ENCODE measurements at regions not wholly inside any gene's neighbourhood (a gene's known extent, or its start where the extent isn't known, plus 50 kb on each side); places are given as distances from the start of the nearest gene placed in this dataset.

GRCh38 chr2:59540864-59541263, 1012.6 kb downstream of the BCL11A start:
- intact Hi-C loops (cut with micrococcal nuclease) = no loop called here

GRCh38 chr2:59538398-59538911, 1015.0 kb downstream of the BCL11A start:
- intact Hi-C loops (cut with micrococcal nuclease) = no loop called here
- ChIA-PET CTCF (no interaction called here), POLR2A (no interaction called here)
- Histone ChIP-seq H3K79me2 (ENCODE audit: control insufficient read depth, insufficient read depth, low read length) (no peaks in the 10 kb centered on the region), H3K4me3 (ENCODE audit: control extremely low read depth in 1 of 5, extremely low read depth in 1 of 5, insufficient read depth in 1 of 5, low read depth in 2 of 5, low read length in 4 of 5) (no peak overlapping the region), H3K4me1 (ENCODE audit: control insufficient read depth in 2 of 2, insufficient read depth in 2 of 2, low read length in 2 of 2) (no peaks in the 10 kb centered on the region), H3K27ac (ENCODE audit: low read length in 2 of 2) (no peak overlapping the region), H2AFZ (ENCODE audit: insufficient read depth, low read depth, low read length, poor library complexity, severe bottlenecking) (no peak overlapping the region), H3K9me3 (ENCODE audit: control extremely low read depth in 1 of 3, control insufficient read depth in 2 of 3, insufficient read depth in 1 of 3, low read length in 2 of 3) (peaks cover 0 to 1% (median 0%) of the 10 kb centered on the region in 3 donors), H3K9ac (ENCODE audit: low read length) (no peak overlapping the region), H3K36me3 (replicated peaks in 1 of 2; ENCODE audit: control extremely low read depth in 1 of 2, control insufficient read depth in 1 of 2, extremely low read depth in 1 of 2, insufficient read depth in 2 of 2, low read length in 1 of 2) (no peaks in the 10 kb centered on the region), H3K27me3 (replicated peaks in 1 of 4; ENCODE audit: control extremely low read depth in 1 of 4, control insufficient read depth in 3 of 4, insufficient read depth in 4 of 4, low read length in 3 of 4) (peaks cover 0 to 2% (median 0%) of the 10 kb centered on the region in 4 experiments), H4K20me1 (ENCODE audit: control insufficient read depth, insufficient read depth, low read length, poor library complexity, severe bottlenecking) (no peaks in the 10 kb centered on the region), H3K4me2 (replicated peaks; ENCODE audit: low read depth, low read length, poor library complexity, severe bottlenecking) (no peak overlapping the region)
- Mint-ChIP-seq H3K4me1 (no peaks in the 10 kb centered on the region), H3K27ac (no peak overlapping the region), H3K9me3 (ENCODE audit: insufficient read depth) (no peaks in the 10 kb centered on the region), H3K4me3 (no peak overlapping the region), H3K27me3 (peaks cover 3% of the 10 kb centered on the region)
- no peak for DNase-seq
- 100% methylated on average over 1 of the region's 2 CpGs for WGBS (ENCODE audit: insufficient coverage)
- no peak for ATAC-seq (ENCODE audit: low read depth)
- no peak for TF ChIP-seq CTCF (IDR thresholded peaks at IDR 0.05)
- TF ChIP-seq EZH2 (IDR thresholded peaks at IDR 0.05; ENCODE audit: borderline replicate concordance, insufficient read depth, low read depth, low read length, poor library complexity, severe bottlenecking) = no peak

More at GRCh38 chr2:59540864-59541263, 1012.6 kb downstream of the BCL11A start:
- 57% methylated on average over 3 of the region's 4 CpGs for WGBS (ENCODE audit: insufficient coverage)
- Histone ChIP-seq H3K27ac (ENCODE audit: low read length in 2 of 2) (no peak overlapping the region), H3K36me3 (replicated peaks in 1 of 2; ENCODE audit: control extremely low read depth in 1 of 2, control insufficient read depth in 1 of 2, extremely low read depth in 1 of 2, insufficient read depth in 2 of 2, low read length in 1 of 2) (no peaks in the 10 kb centered on the region), H3K4me2 (replicated peaks; ENCODE audit: low read depth, low read length, poor library complexity, severe bottlenecking) (no peak overlapping the region), H2AFZ (ENCODE audit: insufficient read depth, low read depth, low read length, poor library complexity, severe bottlenecking) (no peak overlapping the region), H3K4me3 (ENCODE audit: control extremely low read depth in 1 of 5, extremely low read depth in 1 of 5, insufficient read depth in 1 of 5, low read depth in 2 of 5, low read length in 4 of 5) (no peak overlapping the region), H3K9ac (ENCODE audit: low read length) (no peak overlapping the region), H3K79me2 (ENCODE audit: control insufficient read depth, insufficient read depth, low read length) (no peaks in the 10 kb centered on the region), H3K27me3 (replicated peaks in 1 of 4; ENCODE audit: control extremely low read depth in 1 of 4, control insufficient read depth in 3 of 4, insufficient read depth in 4 of 4, low read length in 3 of 4) (peaks cover 0 to 2% (median 0%) of the 10 kb centered on the region in 4 experiments), H3K4me1 (ENCODE audit: control insufficient read depth in 2 of 2, insufficient read depth in 2 of 2, low read length in 2 of 2) (no peaks in the 10 kb centered on the region), H4K20me1 (ENCODE audit: control insufficient read depth, insufficient read depth, low read length, poor library complexity, severe bottlenecking) (no peaks in the 10 kb centered on the region), H3K9me3 (ENCODE audit: control extremely low read depth in 1 of 3, control insufficient read depth in 2 of 3, insufficient read depth in 1 of 3, low read length in 2 of 3) (peaks cover 0 to 1% (median 0%) of the 10 kb centered on the region in 3 donors)
- Mint-ChIP-seq H3K4me1 (no peaks in the 10 kb centered on the region), H3K9me3 (ENCODE audit: insufficient read depth) (no peaks in the 10 kb centered on the region), H3K4me3 (no peak overlapping the region), H3K27ac (no peak overlapping the region), H3K27me3 (peaks cover 4% of the 10 kb centered on the region)
- ChIA-PET CTCF (no interaction called here), POLR2A (interaction anchor here (0.6 kb wide), 1 partner anchor 539 kb away, joined by 8 read pairs; no protein-coding TSS in a partner anchor)
- ATAC-seq (ENCODE audit: low read depth) (no peak), DNase-seq (no peak)
- TF ChIP-seq CTCF (IDR thresholded peaks at IDR 0.05) = no peak
- TF ChIP-seq EZH2 (IDR thresholded peaks at IDR 0.05; ENCODE audit: borderline replicate concordance, insufficient read depth, low read depth, low read length, poor library complexity, severe bottlenecking) = no peak
